ENCODE measurements at regions not wholly inside any gene's neighbourhood (a gene's known extent, or its start where the extent isn't known, plus 50 kb on each side); places are given as distances from the start of the nearest gene placed in this dataset.

DNA sequence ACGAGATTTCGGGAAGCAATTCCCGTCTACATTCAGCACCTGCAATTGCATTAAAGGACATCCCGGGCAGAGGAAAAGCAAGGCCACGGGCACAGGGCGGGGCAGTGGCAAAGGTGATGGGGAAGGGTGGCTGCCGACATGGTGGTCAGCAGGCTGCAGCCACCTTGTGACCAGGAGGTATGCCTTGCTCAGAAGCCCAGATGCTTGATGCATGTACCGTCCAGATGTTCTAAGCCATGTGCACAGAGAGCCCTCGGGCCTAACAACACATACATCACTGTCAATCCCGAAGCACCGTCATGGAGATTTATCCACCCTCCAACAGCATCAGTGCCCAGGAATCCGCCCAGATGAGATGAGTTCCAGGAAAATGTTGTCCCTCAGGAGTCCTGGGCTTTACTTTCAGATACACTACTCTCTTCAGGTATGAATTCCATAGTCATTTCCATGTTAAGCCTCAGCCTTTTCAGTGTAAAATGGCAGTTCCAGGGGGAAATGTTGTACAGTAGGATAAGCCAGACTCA lies 77.8 kb upstream of the FRMD1 start:
- H3K4me3 ChIP-seq, result no peak overlapping the region
- TF ChIP-seq POLR2A (IDR thresholded peaks at IDR 0.05), result no peak
- TF ChIP-seq CTCF (IDR thresholded peaks at IDR 0.05), result no peak
- H3K9me3 ChIP-seq, result no peaks in the 10 kb centered on the region
- peaks cover 0 to 7% (median 0%) of the 10 kb centered on the region in 12 donors for H3K4me1 ChIP-seq
- H3K27me3 ChIP-seq, result peaks cover 0 to 41% (median 4%) of the 10 kb centered on the region in 9 donors
- intact Hi-C loops (cut with DNase I), result loop anchor here in 5 of 10 donors (5.0 to 10.0 kb wide), 4 partner anchors 188 to 208 kb away; no protein-coding TSS in a partner anchor
- ATAC-seq (no peak), DNase-seq (peak in 1 of 5 donors; percentile 6)
- H3K27ac ChIP-seq, result peak overlapping the region in 1 of 12 donors; percentile 69
- no peaks in the 10 kb centered on the region for H3K36me3 ChIP-seq
- WGBS, 4 donors, result 76 to 92% (median 87%) methylated on average over 12 of the region's 12 CpGs

- 83 to 89% (median 85%) methylated on average over 24 of the region's 24 CpGs for WGBS, 4 donors
- intact Hi-C loops (cut with DNase I), result loop anchor here in 5 of 10 donors (5.0 to 10.0 kb wide), 4 partner anchors 189 to 209 kb away; no protein-coding TSS in a partner anchor
- TF ChIP-seq POLR2A (IDR thresholded peaks at IDR 0.05) (no peak), CTCF (IDR thresholded peaks at IDR 0.05) (no peak)
- Histone ChIP-seq H3K4me1 (peaks cover 0 to 7% (median 0%) of the 10 kb centered on the region in 12 donors), H3K36me3 (no peaks in the 10 kb centered on the region), H3K27me3 (peaks cover 0 to 37% (median 4%) of the 10 kb centered on the region in 9 donors), H3K9me3 (no peaks in the 10 kb centered on the region), H3K4me3 (no peak overlapping the region), H3K27ac (no peak overlapping the region)
- no peak for ATAC-seq
- DNase-seq, result peak in 1 of 5 donors; percentile 3
Measured at GRCh38 chr6:168155821-168156741, 77.1 kb upstream of the FRMD1 start.

- no peak overlapping the region for H3K27ac ChIP-seq
- ATAC-seq (no peak), DNase-seq (peak in 1 of 5 donors; percentile 10)
- peaks cover 0 to 7% (median 0%) of the 10 kb centered on the region in 12 donors for H3K4me1 ChIP-seq
- intact Hi-C loops (cut with DNase I), result loop anchor here in 5 of 10 donors (5.0 to 10.0 kb wide), 4 partner anchors 190 to 210 kb away; no protein-coding TSS in a partner anchor
- TF ChIP-seq POLR2A (IDR thresholded peaks at IDR 0.05), result no peak
- TF ChIP-seq CTCF (IDR thresholded peaks at IDR 0.05), result no peak
- 85 to 96% (median 94%) methylated on average over 5 of the region's 5 CpGs for WGBS, 4 donors
- peaks cover 0 to 44% (median 9%) of the 10 kb centered on the region in 9 donors for H3K27me3 ChIP-seq
- H3K36me3 ChIP-seq, result no peaks in the 10 kb centered on the region
- H3K4me3 ChIP-seq, result no peak overlapping the region
- no peaks in the 10 kb centered on the region for H3K9me3 ChIP-seq
Measured at GRCh38 chr6:168155193-168155592, 76.2 kb upstream of the FRMD1 start.

Data from heart left ventricle (tissue), 16 donors.